ENCODE measurements at regions not wholly inside any gene's neighbourhood (a gene's known extent, or its start where the extent isn't known, plus 50 kb on each side); places are given as distances from the start of the nearest gene placed in this dataset.

DNA sequence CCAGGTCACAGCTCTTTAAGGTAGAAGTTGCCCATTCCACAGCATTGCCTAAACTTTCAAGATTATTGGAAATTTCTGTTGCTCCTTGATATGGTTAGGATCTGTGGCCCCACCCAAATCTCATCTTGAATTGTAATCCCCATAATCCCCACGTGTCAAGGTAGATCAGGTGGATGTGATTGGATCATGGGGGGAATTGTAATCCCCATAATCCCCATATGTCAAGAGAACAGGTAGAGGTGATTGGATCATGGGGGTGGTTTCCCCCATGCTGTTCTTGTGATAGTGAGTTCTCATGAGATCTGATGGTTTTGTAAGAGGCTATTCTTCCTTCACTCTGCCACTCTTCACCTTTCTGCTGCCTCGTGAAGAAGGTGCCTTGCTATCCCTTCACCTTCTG, 327.4 kb upstream of the MAP3K7 start (continued):
- TF ChIP-seq, protein P1, sequence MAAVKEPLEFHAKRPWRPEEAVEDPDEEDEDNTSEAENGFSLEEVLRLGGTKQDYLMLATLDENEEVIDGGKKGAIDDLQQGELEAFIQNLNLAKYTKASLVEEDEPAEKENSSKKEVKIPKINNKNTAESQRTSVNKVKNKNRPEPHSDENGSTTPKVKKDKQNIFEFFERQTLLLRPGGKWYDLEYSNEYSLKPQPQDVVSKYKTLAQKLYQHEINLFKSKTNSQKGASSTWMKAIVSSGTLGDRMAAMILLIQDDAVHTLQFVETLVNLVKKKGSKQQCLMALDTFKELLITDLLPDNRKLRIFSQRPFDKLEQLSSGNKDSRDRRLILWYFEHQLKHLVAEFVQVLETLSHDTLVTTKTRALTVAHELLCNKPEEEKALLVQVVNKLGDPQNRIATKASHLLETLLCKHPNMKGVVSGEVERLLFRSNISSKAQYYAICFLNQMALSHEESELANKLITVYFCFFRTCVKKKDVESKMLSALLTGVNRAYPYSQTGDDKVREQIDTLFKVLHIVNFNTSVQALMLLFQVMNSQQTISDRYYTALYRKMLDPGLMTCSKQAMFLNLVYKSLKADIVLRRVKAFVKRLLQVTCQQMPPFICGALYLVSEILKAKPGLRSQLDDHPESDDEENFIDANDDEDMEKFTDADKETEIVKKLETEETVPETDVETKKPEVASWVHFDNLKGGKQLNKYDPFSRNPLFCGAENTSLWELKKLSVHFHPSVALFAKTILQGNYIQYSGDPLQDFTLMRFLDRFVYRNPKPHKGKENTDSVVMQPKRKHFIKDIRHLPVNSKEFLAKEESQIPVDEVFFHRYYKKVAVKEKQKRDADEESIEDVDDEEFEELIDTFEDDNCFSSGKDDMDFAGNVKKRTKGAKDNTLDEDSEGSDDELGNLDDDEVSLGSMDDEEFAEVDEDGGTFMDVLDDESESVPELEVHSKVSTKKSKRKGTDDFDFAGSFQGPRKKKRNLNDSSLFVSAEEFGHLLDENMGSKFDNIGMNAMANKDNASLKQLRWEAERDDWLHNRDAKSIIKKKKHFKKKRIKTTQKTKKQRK (IDR thresholded peaks at IDR 0.05; ENCODE audit: low read depth, low read length): no peak
- no peak for TF ChIP-seq RELA (IDR thresholded peaks at IDR 0.05; ENCODE audit: borderline replicate concordance, partially characterized antibody)
- no peak for TF ChIP-seq POLR2AphosphoS2 (IDR thresholded peaks at IDR 0.05; ENCODE audit: low read depth, low read length)
- TF ChIP-seq ZNF217 (IDR thresholded peaks at IDR 0.05): no peak
- TF ChIP-seq, protein P2, sequence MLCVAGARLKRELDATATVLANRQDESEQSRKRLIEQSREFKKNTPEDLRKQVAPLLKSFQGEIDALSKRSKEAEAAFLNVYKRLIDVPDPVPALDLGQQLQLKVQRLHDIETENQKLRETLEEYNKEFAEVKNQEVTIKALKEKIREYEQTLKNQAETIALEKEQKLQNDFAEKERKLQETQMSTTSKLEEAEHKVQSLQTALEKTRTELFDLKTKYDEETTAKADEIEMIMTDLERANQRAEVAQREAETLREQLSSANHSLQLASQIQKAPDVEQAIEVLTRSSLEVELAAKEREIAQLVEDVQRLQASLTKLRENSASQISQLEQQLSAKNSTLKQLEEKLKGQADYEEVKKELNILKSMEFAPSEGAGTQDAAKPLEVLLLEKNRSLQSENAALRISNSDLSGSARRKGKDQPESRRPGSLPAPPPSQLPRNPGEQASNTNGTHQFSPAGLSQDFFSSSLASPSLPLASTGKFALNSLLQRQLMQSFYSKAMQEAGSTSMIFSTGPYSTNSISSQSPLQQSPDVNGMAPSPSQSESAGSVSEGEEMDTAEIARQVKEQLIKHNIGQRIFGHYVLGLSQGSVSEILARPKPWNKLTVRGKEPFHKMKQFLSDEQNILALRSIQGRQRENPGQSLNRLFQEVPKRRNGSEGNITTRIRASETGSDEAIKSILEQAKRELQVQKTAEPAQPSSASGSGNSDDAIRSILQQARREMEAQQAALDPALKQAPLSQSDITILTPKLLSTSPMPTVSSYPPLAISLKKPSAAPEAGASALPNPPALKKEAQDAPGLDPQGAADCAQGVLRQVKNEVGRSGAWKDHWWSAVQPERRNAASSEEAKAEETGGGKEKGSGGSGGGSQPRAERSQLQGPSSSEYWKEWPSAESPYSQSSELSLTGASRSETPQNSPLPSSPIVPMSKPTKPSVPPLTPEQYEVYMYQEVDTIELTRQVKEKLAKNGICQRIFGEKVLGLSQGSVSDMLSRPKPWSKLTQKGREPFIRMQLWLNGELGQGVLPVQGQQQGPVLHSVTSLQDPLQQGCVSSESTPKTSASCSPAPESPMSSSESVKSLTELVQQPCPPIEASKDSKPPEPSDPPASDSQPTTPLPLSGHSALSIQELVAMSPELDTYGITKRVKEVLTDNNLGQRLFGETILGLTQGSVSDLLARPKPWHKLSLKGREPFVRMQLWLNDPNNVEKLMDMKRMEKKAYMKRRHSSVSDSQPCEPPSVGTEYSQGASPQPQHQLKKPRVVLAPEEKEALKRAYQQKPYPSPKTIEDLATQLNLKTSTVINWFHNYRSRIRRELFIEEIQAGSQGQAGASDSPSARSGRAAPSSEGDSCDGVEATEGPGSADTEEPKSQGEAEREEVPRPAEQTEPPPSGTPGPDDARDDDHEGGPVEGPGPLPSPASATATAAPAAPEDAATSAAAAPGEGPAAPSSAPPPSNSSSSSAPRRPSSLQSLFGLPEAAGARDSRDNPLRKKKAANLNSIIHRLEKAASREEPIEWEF (IDR thresholded peaks at IDR 0.05; ENCODE audit: insufficient replicate concordance, low read depth, low read length): no peak
- no peak for TF ChIP-seq EP300 (IDR thresholded peaks at IDR 0.05; ENCODE audit: borderline replicate concordance in 1 of 2, control insufficient read depth in 1 of 2, low read depth in 2 of 2, low read length in 2 of 2)
- no peak for TF ChIP-seq PML (IDR thresholded peaks at IDR 0.05; ENCODE audit: low read length)

Measured in GM12878 (cell line).